Endothelial cell of umbilical vein (primary cell): ENCODE measurements at regions not wholly inside any gene's neighbourhood (a gene's known extent, or its start where the extent isn't known, plus 50 kb on each side); places are given as distances from the start of the nearest gene placed in this dataset.

Source experiments
- EZH2 ChIP-seq: IDR thresholded peaks from 2 replicates; pipeline ENCODE4 v1.6.1; 2012; ENCODE audit warnings: borderline replicate concordance, low read depth, mild to moderate bottlenecking, moderate library complexity, low read length, inconsistent platforms; ENCODE audit not compliant: severe bottlenecking
- MAX ChIP-seq: IDR thresholded peaks from 2 replicates; pipeline ENCODE4 v1.6.1; 2011; ENCODE audit not compliant: insufficient read depth, insufficient read length
- MYC ChIP-seq: IDR thresholded peaks from one replicate; pipeline ENCODE4 v1.6.1; 2011; ENCODE audit warnings: mild to moderate bottlenecking, low read depth, low read length
- POLR2A ChIP-seq: IDR thresholded peaks from 2 replicates; pipeline ENCODE4 v1.6.1; 2012; ENCODE audit warnings: low read depth, mild to moderate bottlenecking, control low read depth, low read length
- POLR2AphosphoS5 ChIP-seq: IDR thresholded peaks from 2 replicates; pipeline ENCODE4 v1.6.1; 2012; ENCODE audit warnings: low read depth, mild to moderate bottlenecking, control low read depth, low read length, moderate library complexity; ENCODE audit not compliant: insufficient read depth
- TF ChIP-seq, protein P1 (sequence below), 2 donors: IDR thresholded peaks; 1 replicate in 1 of 2; 2 replicates in 1 of 2; pipeline ENCODE4 v1.5.1; 2011; ENCODE audit warnings: low read length in 2 of 2, mild to moderate bottlenecking in 2 of 2, moderate library complexity in 2 of 2, control low read depth in 1 of 2, inconsistent platforms in 1 of 2, low read depth in 1 of 2; ENCODE audit not compliant: insufficient read depth in 1 of 2; ENCODE audit errors: extremely low read depth in 1 of 2

DNA sequence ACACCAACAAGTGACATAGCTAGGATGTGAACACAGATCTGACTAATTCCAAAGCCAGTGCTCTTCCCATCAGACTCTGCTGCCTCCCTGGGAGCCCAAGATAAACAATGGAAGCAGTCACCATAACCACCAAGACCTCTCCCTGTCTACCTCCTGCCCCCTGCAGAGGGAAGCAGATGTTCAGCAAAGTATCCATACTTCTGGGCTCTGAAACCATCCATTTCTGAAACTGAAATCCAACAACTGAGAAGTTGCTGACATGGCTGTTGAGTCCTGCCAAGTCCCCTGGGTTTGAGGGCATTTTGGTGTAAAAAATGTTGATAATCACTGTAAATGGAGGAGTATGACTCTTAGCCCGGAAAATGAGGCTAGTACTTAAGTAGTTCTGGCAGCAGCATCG, 102.1 kb downstream of the TYW3 start:
- TF ChIP-seq, protein P1, sequence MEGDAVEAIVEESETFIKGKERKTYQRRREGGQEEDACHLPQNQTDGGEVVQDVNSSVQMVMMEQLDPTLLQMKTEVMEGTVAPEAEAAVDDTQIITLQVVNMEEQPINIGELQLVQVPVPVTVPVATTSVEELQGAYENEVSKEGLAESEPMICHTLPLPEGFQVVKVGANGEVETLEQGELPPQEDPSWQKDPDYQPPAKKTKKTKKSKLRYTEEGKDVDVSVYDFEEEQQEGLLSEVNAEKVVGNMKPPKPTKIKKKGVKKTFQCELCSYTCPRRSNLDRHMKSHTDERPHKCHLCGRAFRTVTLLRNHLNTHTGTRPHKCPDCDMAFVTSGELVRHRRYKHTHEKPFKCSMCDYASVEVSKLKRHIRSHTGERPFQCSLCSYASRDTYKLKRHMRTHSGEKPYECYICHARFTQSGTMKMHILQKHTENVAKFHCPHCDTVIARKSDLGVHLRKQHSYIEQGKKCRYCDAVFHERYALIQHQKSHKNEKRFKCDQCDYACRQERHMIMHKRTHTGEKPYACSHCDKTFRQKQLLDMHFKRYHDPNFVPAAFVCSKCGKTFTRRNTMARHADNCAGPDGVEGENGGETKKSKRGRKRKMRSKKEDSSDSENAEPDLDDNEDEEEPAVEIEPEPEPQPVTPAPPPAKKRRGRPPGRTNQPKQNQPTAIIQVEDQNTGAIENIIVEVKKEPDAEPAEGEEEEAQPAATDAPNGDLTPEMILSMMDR (IDR thresholded peaks at IDR 0.05; ENCODE audit: extremely low read depth in 1 of 2, insufficient read depth in 1 of 2, low read depth in 1 of 2, low read length in 2 of 2): no peak
- TF ChIP-seq EZH2 (no peak), POLR2A (no peak), POLR2AphosphoS5 (no peak), MAX (no peak), MYC (no peak)
